Mucosa of descending colon (tissue), 3 donors: ENCODE measurements at regions not wholly inside any gene's neighbourhood (a gene's known extent, or its start where the extent isn't known, plus 50 kb on each side); places are given as distances from the start of the nearest gene placed in this dataset.

Source experiments
- ATAC-seq: fragments of 200-7000 bp; cut with Tn5 transposase; one replicate; pipeline ENCODE4 v1.9.1; 2020; ENCODE audit warnings: mild to moderate bottlenecking, moderate library complexity
- DNase-seq, 3 donors: peaks; one replicate each; pipeline ENCODE4 v3.0.0-alpha.2; 2020
- H3K36me3 ChIP-seq: fragments of 200-600 bp; one replicate; pipeline ENCODE4 v1.8.0; 2021; ENCODE audit warnings: low read depth, mild to moderate bottlenecking
- H3K4me1 ChIP-seq: fragments of 200-600 bp; one replicate; pipeline ENCODE4 v1.8.0; 2021; ENCODE audit warnings: low read depth, mild to moderate bottlenecking
- H3K4me3 ChIP-seq: fragments of 200-600 bp; one replicate; pipeline ENCODE4 v1.8.0; 2021; ENCODE audit warnings: mild to moderate bottlenecking
- H3K9me3 ChIP-seq: fragments of 200-600 bp; one replicate; pipeline ENCODE4 v1.8.0; 2021; ENCODE audit warnings: mild to moderate bottlenecking
- intact Hi-C, 2 donors: fragments of 100-400 bp; cut with DNase I in 1 of 2; cut with micrococcal nuclease in 1 of 2; formaldehyde crosslinking; loops; one replicate each; pipeline versions ENCODE4 v1.11.0 to v1.11.1; 2022; cut with DNase I, micrococcal nuclease
- TF ChIP-seq, protein P1 (sequence below): fragments of 200-600 bp; IDR thresholded peaks from one replicate; pipeline ENCODE4 v1.8.0; 2022; ENCODE audit warnings: antibody characterized with exemption, mild to moderate bottlenecking
- donor health status: DM: no; HTN: no; CAD: no; lungs with moderate emphysema.
- donor health status: DM: no; HTN: no; CAD: no.
- donor health status: DM: no; HTN: yes; CAD: no.

DNA sequence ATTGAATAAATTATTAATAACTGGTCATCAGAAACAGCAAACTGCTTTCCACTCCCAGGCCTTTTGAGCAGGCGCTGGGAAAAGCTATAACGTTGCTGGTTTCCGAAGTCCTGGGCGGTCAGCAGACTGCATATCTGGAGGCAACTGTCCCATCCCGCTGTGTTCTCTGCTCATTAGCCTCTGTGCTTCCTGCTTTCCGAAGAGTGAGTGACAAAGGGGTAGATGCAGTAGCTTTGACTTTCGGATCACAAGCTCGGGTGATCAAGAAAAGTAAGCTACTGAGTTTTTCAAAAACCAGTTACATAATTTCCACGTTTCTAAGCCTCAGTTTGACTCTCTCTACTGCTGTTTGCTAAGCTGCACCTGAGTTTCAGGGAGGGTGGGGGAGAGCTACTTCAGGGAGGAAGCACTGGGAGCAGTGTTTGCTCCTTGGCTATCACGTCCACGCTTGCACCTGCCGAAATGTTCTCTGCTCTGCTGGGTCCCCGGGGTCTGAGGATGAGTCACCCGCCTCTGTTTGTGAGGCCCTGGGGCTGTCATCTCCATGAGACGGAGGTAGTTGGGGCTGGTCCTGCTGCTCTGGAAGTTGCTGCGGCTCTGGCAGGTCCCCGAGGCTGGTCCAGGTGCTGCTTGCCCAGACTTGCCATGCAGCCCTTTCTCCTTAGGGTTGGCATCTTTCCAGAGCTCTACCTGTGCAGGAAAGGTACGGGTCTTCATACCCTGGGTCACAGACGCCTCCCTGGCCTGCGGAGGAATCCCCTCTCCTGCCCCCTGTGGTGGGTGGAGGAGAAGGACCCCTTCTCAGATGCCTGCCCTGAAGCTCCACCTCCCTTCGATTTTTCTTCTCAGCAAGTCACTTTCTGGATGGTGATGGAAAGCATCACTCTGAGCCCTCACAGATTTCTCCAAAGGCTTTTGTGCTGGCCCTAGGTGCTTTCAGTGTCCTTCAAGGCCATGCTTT lies 220.0 kb downstream of the QKI start:
- H3K9me3 ChIP-seq, result no peaks in the 10 kb centered on the region
- no peaks in the 10 kb centered on the region for H3K4me1 ChIP-seq
- intact Hi-C loops, result no loop called here
- ATAC-seq (no peak), DNase-seq (no peak)
- TF ChIP-seq, protein P1, sequence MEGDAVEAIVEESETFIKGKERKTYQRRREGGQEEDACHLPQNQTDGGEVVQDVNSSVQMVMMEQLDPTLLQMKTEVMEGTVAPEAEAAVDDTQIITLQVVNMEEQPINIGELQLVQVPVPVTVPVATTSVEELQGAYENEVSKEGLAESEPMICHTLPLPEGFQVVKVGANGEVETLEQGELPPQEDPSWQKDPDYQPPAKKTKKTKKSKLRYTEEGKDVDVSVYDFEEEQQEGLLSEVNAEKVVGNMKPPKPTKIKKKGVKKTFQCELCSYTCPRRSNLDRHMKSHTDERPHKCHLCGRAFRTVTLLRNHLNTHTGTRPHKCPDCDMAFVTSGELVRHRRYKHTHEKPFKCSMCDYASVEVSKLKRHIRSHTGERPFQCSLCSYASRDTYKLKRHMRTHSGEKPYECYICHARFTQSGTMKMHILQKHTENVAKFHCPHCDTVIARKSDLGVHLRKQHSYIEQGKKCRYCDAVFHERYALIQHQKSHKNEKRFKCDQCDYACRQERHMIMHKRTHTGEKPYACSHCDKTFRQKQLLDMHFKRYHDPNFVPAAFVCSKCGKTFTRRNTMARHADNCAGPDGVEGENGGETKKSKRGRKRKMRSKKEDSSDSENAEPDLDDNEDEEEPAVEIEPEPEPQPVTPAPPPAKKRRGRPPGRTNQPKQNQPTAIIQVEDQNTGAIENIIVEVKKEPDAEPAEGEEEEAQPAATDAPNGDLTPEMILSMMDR, result no peak
- no peaks in the 10 kb centered on the region for H3K36me3 ChIP-seq
- no peak overlapping the region for H3K4me3 ChIP-seq

DNA sequence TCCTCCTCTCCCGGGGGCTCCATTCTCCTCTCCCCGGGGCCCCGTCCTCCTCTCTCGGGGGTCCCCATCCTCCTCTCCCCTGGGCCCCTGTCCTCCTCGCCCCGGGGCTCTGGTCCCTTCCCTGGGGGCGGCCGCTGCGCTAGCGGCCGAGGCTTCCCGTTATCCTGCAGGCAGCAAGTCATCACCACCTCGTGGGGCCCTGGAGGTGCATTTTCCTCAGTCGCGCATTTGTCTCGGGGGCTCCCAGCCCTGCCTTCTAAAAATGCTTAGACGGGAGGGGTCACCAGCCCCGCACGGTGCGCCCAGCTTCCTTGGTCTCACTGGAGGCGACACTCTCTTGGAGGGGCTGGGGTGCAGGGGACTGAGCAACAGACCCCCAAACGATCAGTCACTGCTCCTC lies 216.5 kb downstream of the QKI start:
- intact Hi-C loops, result no loop called here
- no peaks in the 10 kb centered on the region for H3K36me3 ChIP-seq
- DNase-seq (no peak), ATAC-seq (no peak)
- no peaks in the 10 kb centered on the region for H3K9me3 ChIP-seq
- TF ChIP-seq, protein P1, result no peak
- H3K4me1 ChIP-seq, result no peaks in the 10 kb centered on the region
- H3K4me3 ChIP-seq, result no peak overlapping the region

DNA sequence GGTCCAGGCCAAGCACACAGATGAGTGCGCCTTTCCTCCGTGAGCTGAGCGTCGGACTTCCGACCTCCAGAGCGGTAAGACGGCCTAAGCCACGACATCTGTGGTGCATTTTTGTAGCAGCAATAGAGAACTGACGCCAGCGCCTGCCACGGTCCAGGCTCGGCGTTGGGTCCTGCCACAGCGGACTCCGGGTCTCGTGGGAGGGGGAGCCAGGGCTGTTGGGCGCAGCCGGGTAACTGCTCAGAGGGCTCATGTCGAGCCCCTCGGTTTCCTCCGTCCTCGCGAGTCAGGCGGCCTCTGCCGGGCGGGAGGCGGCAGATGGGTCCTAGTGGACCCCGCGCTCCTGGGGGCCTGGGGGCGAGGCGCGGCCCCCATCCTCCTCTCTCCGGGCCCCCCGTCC lies 216.1 kb downstream of the QKI start:
- ATAC-seq, result no peak
- no peak overlapping the region for H3K4me3 ChIP-seq
- H3K9me3 ChIP-seq, result no peaks in the 10 kb centered on the region

DNA sequence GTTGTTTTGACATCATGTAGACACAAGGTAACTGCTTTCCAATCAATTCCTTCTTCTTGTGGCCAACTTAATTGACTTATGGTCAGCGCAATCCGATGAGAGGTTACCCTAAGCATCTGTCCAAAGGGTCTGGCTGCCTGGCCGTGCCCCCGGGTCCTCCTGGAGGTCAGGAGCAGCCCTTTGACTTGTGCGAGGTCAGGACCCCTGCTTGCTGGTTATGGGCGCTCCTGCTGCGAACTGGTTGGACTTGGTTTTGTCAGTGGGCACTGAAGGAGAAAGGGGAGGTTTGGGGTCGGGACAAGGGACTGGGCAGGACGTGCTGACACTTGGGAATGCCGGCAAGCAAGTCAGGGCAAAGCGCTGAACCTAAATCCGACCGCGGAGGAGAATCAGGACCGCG lies 215.6 kb downstream of the QKI start:
- Histone ChIP-seq H3K9me3 (no peaks in the 10 kb centered on the region), H3K36me3 (no peaks in the 10 kb centered on the region), H3K4me3 (no peak overlapping the region), H3K4me1 (no peaks in the 10 kb centered on the region)
- no peak for ATAC-seq
- DNase-seq, result no peak
- TF ChIP-seq, protein P1, result no peak
- intact Hi-C loops, result no loop called here

More for the DNA sequence above, 216.1 kb downstream of the QKI start:
- Histone ChIP-seq H3K36me3 (no peaks in the 10 kb centered on the region), H3K4me1 (no peaks in the 10 kb centered on the region)
- DNase-seq, result no peak
- intact Hi-C loops, result no loop called here
- TF ChIP-seq, protein P1, result no peak
